ENCODE measurements at regions not wholly inside any gene's neighbourhood (a gene's known extent, or its start where the extent isn't known, plus 50 kb on each side); places are given as distances from the start of the nearest gene placed in this dataset.

DNA sequence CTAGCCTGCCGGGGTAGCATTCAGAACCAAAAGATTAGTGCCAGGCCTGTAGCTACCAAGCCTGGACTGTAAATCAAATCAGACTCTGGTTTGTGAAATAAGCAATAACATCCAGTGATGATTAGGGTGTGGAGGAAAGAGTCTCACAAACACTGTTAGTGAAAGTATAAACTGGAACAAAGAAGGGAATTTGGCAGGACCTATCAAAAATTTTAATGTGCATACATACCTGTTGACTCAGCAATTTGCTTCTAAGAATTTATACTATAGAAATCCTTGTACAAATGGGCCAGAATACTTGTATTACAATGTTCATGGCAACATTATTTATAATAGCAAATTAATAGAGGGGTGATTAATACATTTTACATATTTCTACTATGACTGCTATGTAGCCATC is 109.8 kb upstream of the WARS2 start:
- TF ChIP-seq CTCF (conservative IDR thresholded peaks at IDR 0.05; ENCODE audit: low read length) (no peak), EZH2phosphoT487 (IDR thresholded peaks at IDR 0.05; ENCODE audit: borderline replicate concordance) (no peak)

Data from Loucy (cell line).